HG03103 (cell line): ENCODE measurements at regions not wholly inside any gene's neighbourhood (a gene's known extent, or its start where the extent isn't known, plus 50 kb on each side); places are given as distances from the start of the nearest gene placed in this dataset.
"Not testable (repeated sequence)": the region's sequence is repeated elsewhere in the genome, so short reads cannot be mapped to it uniquely, and the experiment has no call there.

Experiments used
- ATAC-seq: cut with Tn5 transposase; IDR thresholded peaks from one replicate; pipeline ENCODE4 v1.9.1; 2021; ENCODE audit warnings: low read depth; ENCODE audit not compliant: unreplicated experiment

GRCh38 chr4:65265526-65265925 lies 404.8 kb downstream of the EPHA5 start:
- ATAC-seq, result no peak

DNA sequence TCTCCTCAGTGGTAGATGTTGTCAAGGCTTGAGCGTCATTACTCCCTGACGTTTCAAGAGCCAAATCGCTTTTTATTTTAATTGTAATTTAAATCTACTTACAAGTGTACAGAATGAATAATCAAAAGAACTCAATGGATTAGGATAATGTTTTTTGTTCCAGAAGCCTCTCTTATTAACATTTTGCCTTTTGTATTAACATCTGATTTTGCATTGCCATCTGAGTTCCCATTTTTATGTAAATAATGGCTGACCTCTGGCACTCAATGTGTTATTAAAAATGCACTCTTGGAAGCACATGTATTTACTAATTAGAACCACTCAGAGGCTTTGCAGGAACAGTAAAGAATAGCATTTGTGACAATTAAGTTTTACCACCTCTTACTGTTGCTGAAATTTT lies 411.0 kb downstream of the EPHA5 start:
- ATAC-seq, result no peak

- ATAC-seq, result no peak
Measured at GRCh38 chr4:65250916-65251315, 419.4 kb downstream of the EPHA5 start.

- no peak for ATAC-seq
Measured at GRCh38 chr4:65249111-65249510, 421.2 kb downstream of the EPHA5 start.

DNA sequence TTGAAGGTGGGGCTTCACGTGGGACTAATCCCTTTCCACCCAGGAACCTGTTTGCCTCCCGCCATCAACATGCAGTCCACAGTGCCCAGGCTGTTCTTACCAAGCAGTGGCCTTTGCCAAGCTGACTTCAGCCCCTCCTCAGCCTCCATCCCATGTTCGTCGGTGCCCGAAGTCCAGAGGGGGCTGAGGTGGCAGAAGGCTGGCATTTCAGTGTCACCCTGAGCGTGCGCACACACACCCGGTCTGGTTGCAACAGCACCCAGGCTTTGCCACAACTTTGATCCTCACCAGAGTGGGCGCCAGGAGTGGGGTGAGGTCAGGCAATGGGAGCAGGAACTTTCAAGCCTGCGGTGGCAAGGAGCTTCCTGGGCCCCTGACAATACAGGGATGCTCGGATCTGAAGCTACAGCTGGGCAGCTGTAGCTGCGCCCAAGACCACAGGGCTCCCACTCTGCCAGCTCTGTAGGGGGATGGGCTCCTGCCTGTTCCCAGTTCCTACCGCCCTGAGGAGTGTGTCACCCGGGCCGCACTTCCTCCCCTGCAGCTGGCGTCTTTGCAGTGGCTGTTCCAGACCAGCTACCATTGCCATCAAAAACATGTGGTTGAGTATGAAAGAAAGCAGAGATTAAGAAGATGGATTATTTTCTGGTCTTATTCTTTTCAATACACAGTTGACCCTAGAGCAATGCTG lies 428.0 kb downstream of the EPHA5 start:
- ATAC-seq, result no peak

DNA sequence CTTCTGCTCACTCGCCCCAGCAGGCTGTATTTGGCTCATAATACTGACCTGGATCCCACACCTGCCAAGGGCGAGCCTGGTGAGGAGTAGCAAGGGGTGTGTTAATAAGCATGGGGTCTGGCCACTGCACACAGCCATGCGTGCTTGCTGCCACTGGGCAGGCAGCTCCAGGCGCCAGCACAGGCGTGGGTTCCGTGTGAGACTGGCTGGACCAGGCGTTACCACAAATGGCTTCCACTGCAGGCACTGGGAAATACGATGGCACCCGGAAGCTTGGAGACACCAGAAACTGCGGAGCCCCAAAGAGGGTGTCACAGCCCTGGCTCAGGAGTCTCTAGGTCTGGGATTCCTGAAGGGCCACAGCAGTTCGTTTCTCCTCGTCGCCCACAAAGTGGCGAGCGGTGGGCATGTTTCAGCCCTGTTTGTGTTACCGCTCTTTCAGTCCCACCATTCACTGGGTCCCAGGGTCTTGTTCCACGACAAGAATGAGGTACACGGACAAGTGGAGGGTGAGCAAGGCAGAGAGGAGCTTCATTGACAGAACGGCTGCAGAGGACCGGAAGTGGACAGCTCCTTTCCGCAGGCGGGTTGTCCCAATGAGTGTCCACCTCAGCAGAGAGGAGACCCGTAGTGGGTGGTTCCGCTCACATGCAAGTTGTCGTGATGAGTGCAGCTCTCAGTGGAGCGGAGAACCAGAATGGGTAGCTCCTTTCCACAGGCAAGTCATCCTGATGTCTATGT lies 428.9 kb downstream of the EPHA5 start:
- ATAC-seq, result no peak

GRCh38 chr4:65234061-65234460 lies 436.2 kb downstream of the EPHA5 start:
- ATAC-seq, result no peak

DNA sequence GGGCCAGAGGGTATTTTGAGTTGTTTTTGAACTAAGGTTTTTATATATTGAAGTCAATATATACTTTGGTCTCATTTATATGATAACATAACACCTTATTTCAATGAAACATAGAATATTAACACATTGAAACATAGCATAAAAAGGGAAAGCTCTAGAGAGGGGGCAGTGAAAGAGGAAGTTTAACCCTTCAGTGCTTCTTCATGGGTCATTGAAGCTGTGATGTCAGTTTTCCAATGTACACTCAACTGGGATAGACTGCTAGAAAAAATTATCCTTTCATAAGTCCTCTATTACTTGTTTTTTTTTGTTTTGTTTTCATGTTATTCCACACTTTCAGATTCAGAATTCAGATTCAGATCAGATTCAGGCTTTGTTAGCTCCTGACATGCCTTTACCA lies 442.7 kb downstream of the EPHA5 start:
- no peak for ATAC-seq

- ATAC-seq, result no peak
Measured at GRCh38 chr4:65223601-65224000, 446.7 kb downstream of the EPHA5 start.

DNA sequence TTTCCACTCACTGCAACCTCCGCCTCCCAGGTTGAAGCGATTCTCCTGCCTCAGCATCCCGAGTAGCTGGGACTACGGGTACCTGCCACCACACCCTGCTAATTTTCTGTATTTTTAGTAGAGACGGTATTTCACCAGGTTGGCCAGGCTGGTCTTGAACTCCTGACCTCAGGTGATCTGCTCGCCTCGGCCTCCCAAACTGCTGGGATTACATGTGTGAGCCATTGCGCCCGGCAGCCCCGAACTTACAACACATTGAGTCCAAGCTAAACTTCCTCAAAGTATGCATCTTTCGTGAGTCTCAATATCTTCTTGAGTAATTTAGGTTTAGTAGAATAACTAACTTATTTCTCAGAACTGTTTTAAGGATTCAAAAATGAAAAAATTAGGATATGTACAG lies 447.2 kb downstream of the EPHA5 start:
- not testable (repeated sequence) for ATAC-seq

DNA sequence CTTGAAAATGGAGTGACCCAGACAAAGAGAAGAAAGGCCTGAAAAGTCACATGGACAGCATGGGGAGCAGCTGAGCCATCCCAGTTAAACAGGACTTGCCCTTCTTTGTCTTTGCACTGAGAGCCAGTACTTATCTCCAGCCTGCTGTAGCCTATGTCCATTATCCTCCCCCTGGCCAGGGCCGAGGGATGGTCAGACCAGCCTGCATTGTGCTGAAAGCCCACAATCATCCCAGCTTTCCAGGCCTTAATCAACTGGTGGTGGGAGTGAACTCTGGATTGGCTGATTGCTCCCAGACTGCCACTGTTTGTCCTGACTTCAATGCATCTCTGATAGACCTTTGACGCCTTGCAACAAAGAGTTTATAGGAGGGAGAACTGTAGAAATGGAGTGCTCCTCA lies 453.1 kb downstream of the EPHA5 start:
- ATAC-seq, result no peak

DNA sequence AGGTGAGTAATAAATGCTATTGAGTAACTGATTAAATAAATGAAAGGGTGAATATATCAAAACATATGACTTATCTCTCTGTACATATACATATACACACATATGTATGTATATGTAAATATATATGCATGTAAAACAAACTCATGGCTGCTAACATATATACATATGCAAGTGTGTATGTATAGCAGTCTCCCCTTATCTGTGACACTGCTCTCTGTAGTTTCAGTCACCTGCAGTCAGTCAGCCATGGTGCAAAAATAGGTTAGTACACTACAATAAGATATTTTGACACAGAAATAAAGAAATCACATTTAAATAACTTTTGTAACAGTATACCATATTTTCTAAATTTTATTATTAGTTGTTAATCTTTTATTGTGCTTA lies 467.4 kb downstream of the EPHA5 start:
- no peak for ATAC-seq

DNA sequence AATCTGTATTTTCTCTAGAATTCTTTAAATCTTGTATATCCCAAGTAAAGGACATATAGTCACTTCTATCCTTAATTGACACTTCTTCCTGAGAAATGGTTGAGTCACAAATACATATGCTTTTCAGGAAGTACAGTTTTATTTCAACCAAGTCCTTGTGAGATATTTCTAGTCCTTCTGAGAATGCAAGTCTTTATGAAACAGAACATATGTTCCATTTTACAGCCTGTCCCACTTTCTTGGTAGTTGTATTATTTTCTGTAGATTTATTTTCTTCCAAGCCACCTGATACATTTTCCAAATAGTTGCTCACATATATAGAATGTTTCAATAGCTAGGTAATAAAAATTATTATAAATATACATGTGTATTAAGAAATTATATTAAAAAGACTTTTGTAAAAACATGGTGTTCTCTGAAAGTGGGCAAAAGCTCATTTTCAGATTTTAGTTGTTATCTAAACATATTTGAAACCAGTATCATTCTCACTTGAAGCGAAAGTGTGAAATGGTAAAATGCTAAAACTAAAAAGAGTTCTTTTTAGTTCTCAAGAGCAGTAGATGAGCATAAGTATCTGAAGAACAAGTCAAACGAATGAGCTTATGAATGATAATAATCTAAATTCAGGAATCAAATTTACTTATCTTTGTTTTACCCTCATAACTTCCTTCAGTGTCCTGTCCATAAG lies 468.0 kb downstream of the EPHA5 start:
- ATAC-seq, result no peak

- ATAC-seq, result no peak
Measured at GRCh38 chr4:65195666-65196065, 474.6 kb downstream of the EPHA5 start.

- no peak for ATAC-seq
Measured at GRCh38 chr4:65195002-65195401, 475.3 kb downstream of the EPHA5 start.

- no peak for ATAC-seq
Measured at GRCh38 chr4:65193985-65194384, 476.3 kb downstream of the EPHA5 start.

- ATAC-seq, result no peak
Measured at GRCh38 chr4:65190780-65191179, 479.5 kb downstream of the EPHA5 start.

DNA sequence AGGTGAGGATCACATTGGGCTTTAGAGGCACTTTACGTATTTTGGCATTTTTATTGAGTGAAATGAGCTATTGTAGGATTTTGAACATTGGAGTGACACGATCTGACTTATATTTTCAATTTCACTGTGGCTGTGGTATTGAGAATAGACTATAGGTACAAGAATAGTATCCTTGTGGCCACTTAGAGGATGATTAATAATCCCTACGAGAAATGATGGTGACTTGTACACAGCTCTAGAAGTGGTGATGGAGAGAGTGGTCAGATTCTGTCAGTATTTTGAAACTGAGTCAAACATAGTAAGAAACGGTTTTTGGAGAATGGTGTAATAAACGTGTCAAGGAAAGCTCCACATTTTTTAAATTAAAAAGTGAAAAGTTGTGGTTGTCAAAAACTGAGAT lies 494.7 kb downstream of the EPHA5 start:
- ATAC-seq, result no peak

- ATAC-seq, result no peak
Measured at GRCh38 chr4:65170768-65171514, 499.3 kb downstream of the EPHA5 start.

DNA sequence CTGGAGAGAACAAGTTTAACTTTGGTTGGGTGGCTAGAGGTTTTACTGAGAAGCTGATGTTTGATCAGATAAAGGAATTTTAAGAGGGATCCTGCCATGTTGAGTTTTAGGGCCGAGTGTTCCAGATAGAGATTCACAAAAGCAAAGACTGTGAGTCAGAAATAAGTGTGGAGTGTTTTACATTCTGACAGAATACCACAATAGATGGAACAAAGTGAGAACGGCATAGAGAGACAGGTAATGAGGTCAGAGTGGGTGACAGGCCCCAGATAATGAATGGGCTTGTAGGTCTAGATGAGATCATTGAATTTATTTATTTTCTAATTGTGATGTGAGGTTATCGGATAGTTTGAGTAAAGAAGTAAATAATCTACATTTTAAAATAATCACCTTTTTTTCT lies 502.6 kb downstream of the EPHA5 start:
- no peak for ATAC-seq

GRCh38 chr4:65152205-65152604 lies 518.1 kb downstream of the EPHA5 start:
- no peak for ATAC-seq
